ENCODE measurements at regions not wholly inside any gene's neighbourhood (a gene's known extent, or its start where the extent isn't known, plus 50 kb on each side); places are given as distances from the start of the nearest gene placed in this dataset.

- no peak for DNase-seq (ENCODE audit: low read depth)
These were observed 315.7 kb upstream of the C11orf87 start for GRCh38 chr11:109106151-109106906.

GRCh38 chr11:109109150-109109549 lies 312.8 kb upstream of the C11orf87 start:
- no peak for DNase-seq (ENCODE audit: low read depth)

DNA sequence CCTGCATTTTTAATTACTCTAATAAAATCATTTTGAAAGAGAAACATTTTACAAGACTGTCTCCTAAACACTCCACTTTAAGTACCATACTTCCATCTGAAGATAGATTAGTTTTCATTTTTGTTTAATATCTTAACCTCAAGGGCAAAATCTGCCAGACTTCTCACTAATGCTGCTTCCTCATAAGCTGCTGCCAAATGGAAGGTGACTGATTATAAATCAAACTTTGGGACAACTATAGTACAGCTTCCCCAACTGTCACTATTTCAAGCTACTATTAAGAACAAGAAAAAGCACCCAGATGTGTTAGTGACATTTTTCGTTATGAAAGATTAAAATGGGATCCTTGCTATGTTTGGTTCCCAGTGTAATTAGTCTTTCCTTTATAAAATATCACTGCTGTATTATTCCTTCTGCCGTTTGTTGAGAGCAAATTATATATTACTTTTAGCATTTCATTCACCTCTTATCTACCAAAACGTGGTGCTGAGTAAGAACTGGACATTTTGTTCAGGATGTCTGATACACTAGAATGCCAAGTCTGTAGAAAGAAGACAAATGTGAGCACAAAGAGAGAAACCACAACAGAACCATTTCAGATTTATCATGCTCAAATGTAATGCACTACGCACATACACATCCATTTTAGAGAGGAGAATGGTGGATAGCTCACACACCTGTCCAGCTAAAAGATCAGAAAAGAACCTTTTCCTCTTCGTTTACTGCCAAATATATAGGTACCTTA lies 312.2 kb upstream of the C11orf87 start:
- DNase-seq (ENCODE audit: low read depth) = no peak

GRCh38 chr11:109112261-109112660 lies 309.7 kb upstream of the C11orf87 start:
- no peak for DNase-seq (ENCODE audit: low read depth)

- DNase-seq (ENCODE audit: low read depth) = no peak
These were observed 309.1 kb upstream of the C11orf87 start for GRCh38 chr11:109112821-109113280.

DNA sequence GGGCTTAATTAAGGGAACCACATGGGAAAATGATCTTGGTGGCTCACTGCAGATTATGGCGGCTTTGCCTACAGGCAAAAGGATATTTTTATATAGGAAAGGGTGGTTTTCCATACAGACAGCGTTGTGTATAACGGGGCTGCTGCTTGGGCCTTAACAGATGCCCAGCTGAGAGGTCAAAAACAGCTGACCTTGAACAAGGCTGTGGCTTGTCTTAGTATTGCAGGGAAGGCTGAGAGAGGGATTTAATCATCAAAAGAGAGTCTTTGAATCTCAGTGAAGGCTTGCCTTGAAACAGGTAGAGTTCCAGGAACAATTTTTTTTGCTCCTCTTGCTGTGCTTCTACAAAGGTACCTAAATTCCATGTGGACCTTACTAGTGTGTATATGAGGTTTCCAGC lies 301.6 kb upstream of the C11orf87 start:
- no peak for DNase-seq (ENCODE audit: low read depth)

DNA sequence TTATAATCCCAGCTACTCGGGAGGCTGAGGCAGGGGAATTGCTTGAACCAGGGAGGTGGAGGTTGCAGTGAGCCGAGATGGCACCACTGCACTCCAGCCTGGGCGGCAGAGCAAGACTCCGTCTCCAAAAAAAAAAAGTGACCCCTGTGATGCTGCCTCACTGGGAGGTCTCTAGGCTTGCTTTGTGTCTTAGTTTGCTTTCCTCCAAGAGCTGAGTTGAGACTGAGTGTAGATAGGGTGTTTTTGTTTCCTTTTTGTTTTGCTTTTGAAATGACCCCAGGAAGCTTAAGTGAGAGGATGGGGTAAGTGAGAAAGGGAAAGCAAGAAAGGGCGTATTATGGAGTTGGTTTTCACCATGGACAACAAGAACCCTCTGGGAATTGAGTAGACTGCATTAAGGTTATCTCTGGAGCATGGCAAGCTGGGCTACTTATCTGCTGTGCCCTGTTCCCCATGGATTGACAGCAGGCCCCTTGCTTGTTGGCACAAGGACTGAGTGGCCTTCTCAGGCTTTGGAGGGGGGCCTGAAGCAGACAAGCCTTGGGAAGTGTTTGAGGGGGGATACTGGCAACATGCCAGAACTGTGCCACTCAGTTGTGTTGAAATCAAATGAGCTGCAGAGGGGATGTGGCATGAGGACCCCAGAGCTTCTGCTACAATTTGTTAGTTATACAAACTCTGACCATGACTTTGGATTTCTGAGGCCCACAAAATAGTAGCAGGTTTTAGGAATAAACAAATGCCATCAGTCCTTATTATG lies 300.6 kb upstream of the C11orf87 start:
- no peak for DNase-seq (ENCODE audit: low read depth)

GRCh38 chr11:109123816-109124787 lies 297.9 kb upstream of the C11orf87 start:
- peak; percentile 7 for DNase-seq (ENCODE audit: low read depth)

DNA sequence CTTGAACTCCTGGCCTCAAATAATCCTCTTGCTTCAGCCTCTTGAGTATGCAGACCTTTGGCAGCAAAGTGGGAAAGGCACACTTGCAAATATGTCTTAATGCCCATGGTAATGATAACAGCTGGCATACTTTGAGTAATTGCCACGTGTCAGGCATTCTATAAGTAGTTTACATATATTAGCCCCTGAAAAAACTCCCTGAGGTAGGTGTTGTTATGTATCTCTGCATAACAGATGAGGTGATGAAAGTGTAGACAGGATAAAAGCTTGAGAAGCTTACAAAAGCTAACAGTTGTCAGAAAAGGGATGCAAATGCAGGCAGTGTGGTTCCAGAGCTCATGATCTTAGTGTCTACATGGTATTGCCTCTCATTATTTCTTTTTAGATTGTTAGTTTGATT lies 291.1 kb upstream of the C11orf87 start:
- no peak for DNase-seq (ENCODE audit: low read depth)

GRCh38 chr11:109132539-109132938 lies 289.5 kb upstream of the C11orf87 start:
- DNase-seq (ENCODE audit: low read depth) = no peak

- no peak for DNase-seq (ENCODE audit: low read depth)
These were observed 288.8 kb upstream of the C11orf87 start for GRCh38 chr11:109133159-109133558.

- no peak for DNase-seq (ENCODE audit: low read depth)
These were observed 286.4 kb upstream of the C11orf87 start for GRCh38 chr11:109135627-109136026.

GRCh38 chr11:109138196-109138595 lies 283.8 kb upstream of the C11orf87 start:
- DNase-seq (ENCODE audit: low read depth) = no peak

DNA sequence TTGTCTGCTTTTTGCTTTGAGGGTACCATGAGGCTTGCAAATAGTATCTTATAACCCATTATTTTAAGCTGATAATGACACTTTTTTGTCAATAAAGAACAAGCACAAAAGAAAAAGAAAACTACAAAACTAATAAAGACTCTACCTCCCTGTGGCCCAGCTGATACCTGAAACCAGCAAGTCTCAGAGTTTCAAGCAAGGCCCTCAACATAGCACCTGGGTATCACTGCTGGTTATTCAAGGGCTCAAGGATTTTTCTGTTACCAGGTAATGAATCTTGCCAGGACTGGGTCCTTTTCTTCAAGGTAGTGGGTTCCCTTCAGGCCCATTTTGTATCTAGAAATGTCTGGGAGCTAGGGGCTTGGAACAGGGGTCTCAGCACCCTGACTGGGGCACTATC lies 281.6 kb upstream of the C11orf87 start:
- no peak for DNase-seq (ENCODE audit: low read depth)

- DNase-seq (ENCODE audit: low read depth) = no peak
These were observed 281.0 kb upstream of the C11orf87 start for GRCh38 chr11:109140857-109141515.

DNA sequence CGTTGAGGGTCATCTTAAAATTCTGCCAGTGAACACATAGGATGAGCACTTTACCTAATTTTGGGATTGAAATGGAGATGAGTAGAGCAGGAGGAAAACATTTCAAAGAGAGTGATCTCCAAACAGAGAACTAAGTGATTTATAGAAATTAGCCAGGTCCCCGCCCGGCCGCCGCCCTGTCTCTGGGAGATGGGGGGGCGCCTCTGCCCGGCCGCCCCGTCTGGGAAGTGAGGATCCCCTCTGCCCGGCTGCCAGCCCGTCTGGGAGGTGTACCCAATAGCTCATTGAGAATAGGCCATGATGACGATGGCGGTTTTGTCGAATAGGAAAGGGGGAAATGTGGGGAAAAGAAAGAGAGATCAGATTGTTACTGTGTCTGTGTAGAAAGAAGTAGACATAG lies 276.7 kb upstream of the C11orf87 start:
- DNase-seq (ENCODE audit: low read depth) = no peak

GRCh38 chr11:109147726-109148125 lies 274.3 kb upstream of the C11orf87 start:
- DNase-seq (ENCODE audit: low read depth) = no peak

- no peak for DNase-seq (ENCODE audit: low read depth)
These were observed 273.3 kb upstream of the C11orf87 start for GRCh38 chr11:109148669-109149068.

- DNase-seq (ENCODE audit: low read depth) = no peak
These were observed 271.4 kb upstream of the C11orf87 start for GRCh38 chr11:109150581-109150980.

DNA sequence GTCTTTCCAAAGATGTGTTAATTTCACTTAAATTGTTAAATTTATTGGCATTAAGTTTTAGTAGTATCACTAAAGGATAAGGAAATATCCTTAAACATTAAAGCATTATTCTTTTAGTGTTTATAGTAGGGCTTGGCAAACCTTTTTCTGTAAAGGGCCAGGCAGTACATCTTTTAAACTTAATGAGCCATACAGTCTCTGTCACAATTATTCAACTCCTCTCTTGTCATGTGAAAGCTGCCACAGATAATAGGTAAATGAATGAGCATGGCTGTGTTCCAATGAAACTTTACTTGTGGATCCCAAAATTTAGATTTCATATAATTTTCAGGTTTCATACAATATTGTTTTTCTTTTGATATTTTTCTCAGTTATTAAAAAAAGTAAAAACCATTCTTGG lies 268.2 kb upstream of the C11orf87 start:
- no peak for DNase-seq (ENCODE audit: low read depth)

DNA sequence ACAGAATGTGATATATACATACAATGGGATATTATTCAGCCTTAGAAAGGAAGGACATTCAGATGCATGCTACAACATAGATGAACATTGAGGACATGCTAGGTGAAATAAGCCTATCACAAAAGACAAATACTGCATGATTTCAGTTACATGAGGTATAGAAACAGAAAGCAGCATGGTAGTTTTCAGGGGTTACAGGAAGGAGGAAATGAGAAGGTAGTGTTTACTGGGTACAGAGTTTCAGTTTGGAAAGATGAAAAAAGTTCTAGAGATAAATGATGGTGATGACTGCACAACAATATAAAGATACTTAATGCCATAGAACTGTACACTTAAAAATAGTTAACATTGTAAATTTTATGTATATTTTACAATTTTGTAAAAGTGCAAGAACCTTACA lies 266.7 kb upstream of the C11orf87 start:
- DNase-seq (ENCODE audit: low read depth) = no peak

All from GM04503 (cell line).